Activated CD4-positive, alpha-beta T cell treated with anti-CD3 and anti-CD28 coated beads for 36 hours (primary cell): ENCODE measurements at regions not wholly inside any gene's neighbourhood (a gene's known extent, or its start where the extent isn't known, plus 50 kb on each side); places are given as distances from the start of the nearest gene placed in this dataset.
"Not testable (repeated sequence)": the region's sequence is repeated elsewhere in the genome, so short reads cannot be mapped to it uniquely, and the experiment has no call there.

ENCODE experiments used
- ATAC-seq: fragments of 200-7000 bp; cut with Tn5 transposase; one replicate; pipeline ENCODE4 v1.10.0; 2021; ENCODE audit warnings: mild to moderate bottlenecking, moderate library complexity
- CTCF ChIA-PET: fragments of 350-600 bp; sonication (Branson Sonifier 250); formaldehyde crosslinking; loops from one replicate; lab custom pipeline; 2021; ENCODE audit warnings: antibody characterized with exemption; lab: Charles Lee
- POLR2A ChIA-PET: fragments of 350-600 bp; sonication (Branson Sonifier 250); formaldehyde crosslinking; loops from one replicate; lab custom pipeline; 2021; ENCODE audit warnings: antibody characterized with exemption, inconsistent platforms; lab: Charles Lee
- DNase-seq: peaks from one replicate; pipeline ENCODE4 v3.0.0-alpha.2; 2020
- H3K27ac Mint-ChIP-seq: one replicate; pipeline ENCODE4 v1.8.0; 2021; ENCODE audit warnings: mixed read lengths
- H3K27me3 Mint-ChIP-seq: one replicate; pipeline ENCODE4 v1.8.0; 2021; ENCODE audit warnings: mixed read lengths
- H3K36me3 Mint-ChIP-seq: one replicate; pipeline ENCODE4 v1.8.0; 2021; ENCODE audit warnings: low read depth, mixed read lengths
- H3K4me1 Mint-ChIP-seq: one replicate; pipeline ENCODE4 v1.8.0; 2021; ENCODE audit warnings: mixed read lengths
- H3K4me3 Mint-ChIP-seq: one replicate; pipeline ENCODE4 v1.8.0; 2021; ENCODE audit warnings: mild to moderate bottlenecking, moderate library complexity, mixed read lengths
- H3K9me3 Mint-ChIP-seq: one replicate; pipeline ENCODE4 v1.8.0; 2021; ENCODE audit warnings: low read depth, mixed read lengths
- intact Hi-C, 2 experiments: fragments of 100-400 bp; cut with DNase I in 1 of 2; cut with micrococcal nuclease in 1 of 2; formaldehyde crosslinking; loops; one replicate each; pipeline versions ENCODE4 v1.14.2 to v1.15.1; 2022 to 2024; cut with DNase I, micrococcal nuclease

- ChIA-PET CTCF (no interaction called here), POLR2A (no interaction called here)
- no peaks in the 10 kb centered on the region for H3K4me1 Mint-ChIP-seq
- no peak overlapping the region for H3K27ac Mint-ChIP-seq
- DNase-seq (no peak), ATAC-seq (no peak)
- H3K4me3 Mint-ChIP-seq: no peak overlapping the region
- no peaks in the 10 kb centered on the region for H3K27me3 Mint-ChIP-seq
- intact Hi-C loops: no loop called here
- no peaks in the 10 kb centered on the region for H3K36me3 Mint-ChIP-seq
- peaks cover under 1% of the 10 kb centered on the region for H3K9me3 Mint-ChIP-seq
These were observed 1104.2 kb upstream of the FAM98A start for GRCh38 chr2:34703292-34703691.

- H3K27ac Mint-ChIP-seq, CTCF ChIA-PET, H3K4me3 Mint-ChIP-seq, H3K36me3 Mint-ChIP-seq, ATAC-seq, intact Hi-C loops, DNase-seq, POLR2A ChIA-PET, H3K4me1 Mint-ChIP-seq, H3K9me3 Mint-ChIP-seq, H3K27me3 Mint-ChIP-seq: not testable (repeated sequence)
These were observed 1103.3 kb upstream of the FAM98A start for GRCh38 chr2:34702391-34702790.

- H3K36me3 Mint-ChIP-seq, intact Hi-C loops, H3K4me3 Mint-ChIP-seq, H3K27me3 Mint-ChIP-seq, DNase-seq, POLR2A ChIA-PET, CTCF ChIA-PET, H3K4me1 Mint-ChIP-seq, ATAC-seq, H3K27ac Mint-ChIP-seq, H3K9me3 Mint-ChIP-seq: not testable (repeated sequence)
These were observed 1078.5 kb upstream of the FAM98A start for GRCh38 chr2:34677591-34677990.

- ATAC-seq, H3K36me3 Mint-ChIP-seq, intact Hi-C loops, H3K27ac Mint-ChIP-seq, H3K27me3 Mint-ChIP-seq, DNase-seq, H3K9me3 Mint-ChIP-seq, H3K4me1 Mint-ChIP-seq, CTCF ChIA-PET, H3K4me3 Mint-ChIP-seq, POLR2A ChIA-PET: not testable (repeated sequence)
These were observed 1078.0 kb upstream of the FAM98A start for GRCh38 chr2:34677119-34677531.

- intact Hi-C loops: no loop called here
- H3K4me3 Mint-ChIP-seq: no peak overlapping the region
- CTCF ChIA-PET: interaction anchor here (0.6 kb wide), 1 partner anchor 405 kb away, joined by 3 read pairs; no protein-coding TSS in a partner anchor
- POLR2A ChIA-PET: no interaction called here
- no peak overlapping the region for H3K27ac Mint-ChIP-seq
- no peaks in the 10 kb centered on the region for H3K36me3 Mint-ChIP-seq
- no peaks in the 10 kb centered on the region for H3K27me3 Mint-ChIP-seq
- ATAC-seq: no peak
- DNase-seq: no peak
- no peaks in the 10 kb centered on the region for H3K4me1 Mint-ChIP-seq
- peaks cover 5% of the 10 kb centered on the region for H3K9me3 Mint-ChIP-seq
These were observed 1071.4 kb upstream of the FAM98A start for GRCh38 chr2:34670482-34670881.

GRCh38 chr2:34666821-34667220, 1067.7 kb upstream of the FAM98A start:
- peaks cover 3% of the 10 kb centered on the region for H3K9me3 Mint-ChIP-seq
- intact Hi-C loops: no loop called here
- H3K27ac Mint-ChIP-seq: no peak overlapping the region
- no peak for ATAC-seq
- no peaks in the 10 kb centered on the region for H3K36me3 Mint-ChIP-seq
- no peak for DNase-seq
- no peaks in the 10 kb centered on the region for H3K4me1 Mint-ChIP-seq
- no peaks in the 10 kb centered on the region for H3K27me3 Mint-ChIP-seq
- H3K4me3 Mint-ChIP-seq: no peak overlapping the region
- ChIA-PET CTCF (interaction anchor here (0.5 kb wide), 1 partner anchor 83 kb away, joined by 3 read pairs; no protein-coding TSS in a partner anchor), POLR2A (no interaction called here)

GRCh38 chr2:34664266-34664665, 1065.2 kb upstream of the FAM98A start:
- ATAC-seq: no peak
- CTCF ChIA-PET: no interaction called here

GRCh38 chr2:34663314-34663713, 1064.2 kb upstream of the FAM98A start:
- POLR2A ChIA-PET: no interaction called here
- Mint-ChIP-seq H3K9me3 (no peaks in the 10 kb centered on the region), H3K4me1 (no peaks in the 10 kb centered on the region), H3K27me3 (no peaks in the 10 kb centered on the region), H3K27ac (no peak overlapping the region), H3K4me3 (no peak overlapping the region), H3K36me3 (no peaks in the 10 kb centered on the region)
- CTCF ChIA-PET: no interaction called here
- no peak for DNase-seq
- no peak for ATAC-seq
- intact Hi-C loops: no loop called here

More at GRCh38 chr2:34664266-34664665, 1065.2 kb upstream of the FAM98A start:
- Mint-ChIP-seq H3K27me3 (no peaks in the 10 kb centered on the region), H3K9me3 (no peaks in the 10 kb centered on the region), H3K36me3 (no peaks in the 10 kb centered on the region), H3K4me3 (no peak overlapping the region), H3K27ac (no peak overlapping the region), H3K4me1 (no peaks in the 10 kb centered on the region)
- intact Hi-C loops: no loop called here
- POLR2A ChIA-PET: no interaction called here
- DNase-seq: no peak

GRCh38 chr2:34660741-34661140, 1061.6 kb upstream of the FAM98A start:
- Mint-ChIP-seq H3K9me3 (no peaks in the 10 kb centered on the region), H3K27me3 (no peaks in the 10 kb centered on the region)
- CTCF ChIA-PET: no interaction called here

GRCh38 chr2:34656632-34657031, 1057.5 kb upstream of the FAM98A start:
- intact Hi-C loops: no loop called here
- Mint-ChIP-seq H3K9me3 (peaks cover 2% of the 10 kb centered on the region), H3K27ac (no peak overlapping the region), H3K36me3 (no peaks in the 10 kb centered on the region), H3K4me1 (no peaks in the 10 kb centered on the region), H3K4me3 (no peak overlapping the region), H3K27me3 (no peaks in the 10 kb centered on the region)
- ATAC-seq (no peak), DNase-seq (no peak)
- ChIA-PET CTCF (no interaction called here), POLR2A (no interaction called here)

More at GRCh38 chr2:34660741-34661140, 1061.6 kb upstream of the FAM98A start:
- DNase-seq (no peak), ATAC-seq (no peak)
- no peak overlapping the region for H3K4me3 Mint-ChIP-seq
- H3K36me3 Mint-ChIP-seq: no peaks in the 10 kb centered on the region
- H3K4me1 Mint-ChIP-seq: no peaks in the 10 kb centered on the region
- H3K27ac Mint-ChIP-seq: no peak overlapping the region
- POLR2A ChIA-PET: no interaction called here
- intact Hi-C loops: no loop called here

- Mint-ChIP-seq H3K4me3 (no peak overlapping the region), H3K9me3 (peaks cover 9% of the 10 kb centered on the region), H3K4me1 (no peaks in the 10 kb centered on the region), H3K27ac (no peak overlapping the region), H3K36me3 (no peaks in the 10 kb centered on the region), H3K27me3 (no peaks in the 10 kb centered on the region)
- intact Hi-C loops: no loop called here
- DNase-seq (no peak), ATAC-seq (no peak)
- CTCF ChIA-PET: no interaction called here
- POLR2A ChIA-PET: no interaction called here
These were observed 1053.5 kb upstream of the FAM98A start for GRCh38 chr2:34652636-34653035.

- Mint-ChIP-seq H3K4me1 (no peaks in the 10 kb centered on the region), H3K4me3 (no peak overlapping the region), H3K27ac (no peak overlapping the region), H3K27me3 (no peaks in the 10 kb centered on the region), H3K9me3 (peaks cover 6% of the 10 kb centered on the region), H3K36me3 (no peaks in the 10 kb centered on the region)
- ChIA-PET CTCF (no interaction called here), POLR2A (no interaction called here)
- intact Hi-C loops: no loop called here
- ATAC-seq (no peak), DNase-seq (no peak)
These were observed 1047.8 kb upstream of the FAM98A start for GRCh38 chr2:34646901-34647300.

- peaks cover 11% of the 10 kb centered on the region for H3K9me3 Mint-ChIP-seq
- no peak overlapping the region for H3K27ac Mint-ChIP-seq
- no peaks in the 10 kb centered on the region for H3K27me3 Mint-ChIP-seq
- no peak for ATAC-seq
- ChIA-PET CTCF (no interaction called here), POLR2A (no interaction called here)
- intact Hi-C loops: no loop called here
- no peaks in the 10 kb centered on the region for H3K36me3 Mint-ChIP-seq
- H3K4me1 Mint-ChIP-seq: no peaks in the 10 kb centered on the region
- no peak overlapping the region for H3K4me3 Mint-ChIP-seq
- DNase-seq: no peak
These were observed 1033.2 kb upstream of the FAM98A start for GRCh38 chr2:34632327-34632726.
